Stimulated activated CD4-positive, alpha-beta T cell treated with anti-CD3 and anti-CD28 coated beads, TNF-alpha, amount 100 ng/mL, for 1 hour (primary cell): ENCODE measurements at regions not wholly inside any gene's neighbourhood (a gene's known extent, or its start where the extent isn't known, plus 50 kb on each side); places are given as distances from the start of the nearest gene placed in this dataset.
"Not testable (repeated sequence)": the region's sequence is repeated elsewhere in the genome, so short reads cannot be mapped to it uniquely, and the experiment has no call there.

Experiments
- DNase-seq, 3 donors: peaks; one replicate each; pipeline ENCODE4 v3.0.0-alpha.2; 2020; ENCODE audit warnings: low read depth in 3 of 3, low spot score in 1 of 3

DNA sequence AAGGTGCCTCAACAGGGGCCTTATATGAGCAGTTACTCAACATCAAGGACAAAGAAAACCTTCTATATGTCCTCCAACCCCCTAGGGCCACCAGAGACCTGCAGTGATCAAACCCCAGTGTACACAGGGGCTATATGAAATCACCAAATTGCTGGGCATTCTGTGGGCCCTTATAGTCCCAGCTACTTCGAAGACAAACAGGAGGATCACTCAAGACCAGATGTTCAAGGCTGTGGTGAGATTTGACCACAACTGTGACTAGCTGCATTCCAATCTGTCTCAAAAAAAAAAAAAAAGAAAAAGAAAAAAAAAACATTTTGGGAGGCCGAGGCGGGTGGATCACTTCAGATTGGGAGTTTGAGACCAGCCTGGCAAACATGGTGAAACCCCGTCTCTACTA lies 51.0 kb upstream of the PRB2 start:
- DNase-seq, result no peak

DNA sequence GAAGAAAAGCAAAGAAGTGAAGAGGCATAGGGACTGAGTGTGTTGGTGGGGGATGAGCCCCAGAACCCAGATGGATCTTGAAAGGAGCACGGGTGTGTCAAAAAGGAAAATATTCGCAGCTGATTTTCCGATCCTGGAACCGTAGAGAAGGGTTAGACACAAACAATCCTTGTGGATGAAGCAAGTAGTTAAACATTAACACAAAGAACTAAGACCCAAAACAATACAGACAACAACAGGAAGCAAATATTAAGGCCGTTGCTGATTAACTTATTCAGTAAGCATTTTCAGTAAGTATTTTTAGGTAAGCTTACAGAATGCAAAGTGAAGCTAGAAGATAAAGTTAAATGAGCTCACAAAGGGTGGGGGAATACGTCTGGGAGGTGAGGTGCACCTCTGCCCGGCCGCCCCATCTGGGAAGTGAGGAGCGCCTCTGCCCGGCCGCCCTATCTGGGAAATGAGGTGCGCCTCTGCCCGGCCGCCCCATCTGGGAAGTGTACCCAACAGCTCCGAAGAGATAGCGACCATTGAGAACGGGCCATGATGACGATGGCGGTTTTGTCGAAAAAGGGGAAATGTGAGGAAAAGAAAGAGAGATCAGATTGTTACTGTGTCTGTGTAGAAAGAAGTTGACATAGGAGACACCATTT lies 62.8 kb upstream of the PRB2 start:
- DNase-seq, result no peak

DNA sequence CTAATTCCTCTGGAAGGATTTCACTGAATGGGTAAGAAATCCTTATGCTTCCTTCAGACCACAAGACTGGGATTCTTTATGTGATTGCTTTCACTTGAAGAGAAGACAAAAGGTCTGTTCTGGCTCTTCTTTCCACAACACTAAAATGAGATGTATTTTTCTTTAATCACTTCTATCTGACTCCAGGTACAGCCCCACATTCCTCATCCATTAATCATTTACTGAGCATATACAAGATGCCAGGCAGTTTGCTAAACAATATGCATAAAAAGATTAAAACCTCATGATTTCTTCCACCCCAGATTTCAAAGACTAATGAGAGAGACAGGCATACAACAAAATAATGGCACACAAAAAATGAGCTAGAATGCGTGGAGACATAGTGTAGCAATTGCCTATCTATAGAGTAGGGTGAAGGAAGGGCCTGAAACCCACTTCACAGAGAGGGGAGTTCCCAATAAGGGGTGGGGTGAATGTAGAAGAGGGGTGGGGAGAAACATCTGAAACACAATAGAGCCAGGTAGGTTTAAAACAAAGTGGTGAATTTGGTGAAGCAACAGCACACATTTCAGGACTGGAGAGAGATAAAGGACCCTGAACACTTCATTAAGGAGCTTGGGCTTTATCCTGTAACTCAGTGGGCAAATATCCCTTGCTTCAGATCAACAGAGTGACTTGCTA lies 65.1 kb upstream of the PRB2 start:
- DNase-seq, result no peak

DNA sequence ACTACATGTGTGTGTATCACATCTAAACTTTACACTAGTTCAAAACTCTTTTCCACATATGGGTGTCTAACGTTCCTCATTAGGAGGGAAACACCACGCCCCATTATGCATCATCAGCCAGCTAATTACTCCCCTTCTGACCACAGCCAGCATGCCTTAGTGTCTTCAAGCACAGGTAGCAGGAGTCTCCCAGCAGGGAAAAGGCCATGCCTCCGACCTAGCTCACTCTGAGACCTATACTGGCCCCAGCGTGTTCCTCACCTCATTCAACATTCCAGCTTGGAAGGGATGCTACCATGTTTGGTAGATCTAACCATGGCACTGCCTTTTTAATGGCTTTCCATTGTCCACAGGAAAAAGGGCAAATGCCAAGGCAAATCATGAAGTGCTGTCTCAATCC lies 66.1 kb upstream of the PRB2 start:
- DNase-seq, result no peak

DNA sequence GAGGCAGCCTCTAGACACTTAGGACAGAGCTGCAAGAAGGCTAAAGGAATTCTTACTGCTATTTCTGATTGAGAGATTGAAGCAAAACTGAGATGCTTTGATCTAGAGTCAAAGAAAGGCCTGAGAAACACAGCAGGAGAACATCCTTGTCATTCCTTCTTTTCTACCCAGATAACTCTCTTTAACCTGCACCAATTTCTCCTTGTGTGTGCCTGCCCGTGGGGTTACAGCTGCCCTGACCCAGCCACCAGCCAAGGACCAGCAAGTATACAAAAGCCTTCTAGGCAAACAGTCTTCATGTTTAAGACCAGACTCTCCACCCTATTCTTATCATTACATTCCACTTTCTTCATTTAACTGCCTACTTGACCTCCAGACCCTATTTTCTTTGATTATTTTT lies 81.7 kb upstream of the PRB2 start:
- no peak for DNase-seq

DNA sequence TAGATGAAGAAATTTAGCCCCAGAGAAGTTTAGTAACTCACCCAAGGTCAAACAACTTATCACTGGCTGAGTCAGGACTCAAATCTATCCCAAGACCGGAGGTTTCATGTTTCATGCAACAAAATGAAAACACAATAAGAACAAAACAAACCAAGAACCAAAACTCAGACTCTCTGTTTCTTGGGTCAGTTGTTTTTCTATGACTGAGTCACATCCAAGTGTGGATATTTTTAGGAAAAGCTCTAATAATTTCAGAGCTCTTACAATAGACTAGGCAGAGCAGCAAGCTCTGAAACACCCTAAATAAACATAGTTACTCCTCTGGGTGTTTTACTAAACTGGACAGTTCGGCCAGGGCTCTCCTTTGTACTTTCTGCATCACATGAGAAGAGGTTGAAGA lies 87.6 kb upstream of the PRB2 start:
- DNase-seq, result no peak

DNA sequence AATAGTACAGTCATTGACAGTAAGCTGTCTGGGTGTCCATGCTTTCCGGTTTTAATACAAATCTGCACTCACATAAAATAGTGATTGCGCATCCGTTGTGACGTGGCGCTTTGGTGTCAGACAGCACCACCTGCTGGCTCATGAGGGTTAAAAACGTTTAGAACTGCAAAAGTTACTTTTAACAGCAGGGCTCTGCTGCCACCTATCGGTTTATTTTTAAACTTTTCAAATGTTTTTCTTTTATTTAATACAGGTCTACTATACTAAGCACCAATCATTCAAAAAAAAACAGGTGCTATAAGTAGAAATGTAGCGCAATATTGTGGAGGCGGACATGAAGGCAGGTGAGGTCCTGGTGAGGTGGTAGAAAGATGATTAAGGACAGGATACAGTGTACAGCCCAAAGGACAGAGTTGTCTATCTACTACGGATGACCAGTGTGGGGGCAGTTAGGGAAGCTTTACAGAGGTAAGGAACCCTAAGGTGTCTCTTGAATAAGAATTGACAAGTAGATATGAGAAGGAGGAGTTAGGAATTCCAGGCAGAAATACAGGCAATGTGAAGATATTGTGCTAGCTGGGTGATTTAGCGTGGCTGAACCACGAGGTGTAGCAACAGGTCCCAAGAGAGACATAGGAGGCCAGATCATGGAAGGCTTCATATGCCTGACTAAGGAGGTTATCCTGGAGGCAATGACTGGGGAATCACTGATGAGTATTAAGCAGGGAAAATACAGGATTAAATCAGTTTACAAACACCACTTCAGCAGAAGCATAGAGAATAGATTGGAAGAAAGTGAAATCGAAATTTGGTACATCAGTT lies 91.5 kb upstream of the PRB2 start:
- DNase-seq, result peak; percentile 44 to 57 (median 55)

DNA sequence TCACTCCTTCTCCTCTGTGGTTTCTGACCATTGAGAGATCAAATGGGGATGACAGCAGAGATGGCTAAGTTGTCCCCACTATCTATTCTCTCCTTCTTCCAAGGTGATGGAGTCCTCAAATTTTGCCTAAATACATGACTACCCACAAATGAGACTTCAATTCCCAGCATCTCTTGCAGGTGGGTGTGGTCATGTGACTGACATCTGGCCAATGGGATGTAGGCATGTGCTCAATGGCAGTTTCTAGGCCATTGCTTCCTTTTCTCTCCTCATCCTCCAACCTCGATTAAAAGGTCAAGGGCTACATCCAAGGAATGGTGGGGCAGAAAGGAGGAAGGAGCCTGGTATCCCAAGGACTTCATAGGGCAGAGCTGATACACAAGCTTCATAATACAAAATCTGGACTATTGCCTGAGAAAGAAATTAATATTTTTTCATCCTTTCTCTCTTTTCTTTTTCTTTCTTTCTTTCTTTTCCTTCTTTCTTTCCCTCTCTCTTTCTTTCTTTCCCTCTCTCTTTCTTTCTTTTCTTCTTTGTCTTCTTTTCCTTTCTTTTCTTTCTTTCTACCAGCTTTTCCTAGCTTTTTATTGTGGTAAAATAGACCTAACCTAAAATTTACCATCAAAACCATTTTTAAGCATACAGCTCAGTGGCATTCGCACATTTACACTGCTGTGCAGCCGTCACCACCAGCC lies 100.9 kb upstream of the PRB2 start:
- DNase-seq, result no peak

DNA sequence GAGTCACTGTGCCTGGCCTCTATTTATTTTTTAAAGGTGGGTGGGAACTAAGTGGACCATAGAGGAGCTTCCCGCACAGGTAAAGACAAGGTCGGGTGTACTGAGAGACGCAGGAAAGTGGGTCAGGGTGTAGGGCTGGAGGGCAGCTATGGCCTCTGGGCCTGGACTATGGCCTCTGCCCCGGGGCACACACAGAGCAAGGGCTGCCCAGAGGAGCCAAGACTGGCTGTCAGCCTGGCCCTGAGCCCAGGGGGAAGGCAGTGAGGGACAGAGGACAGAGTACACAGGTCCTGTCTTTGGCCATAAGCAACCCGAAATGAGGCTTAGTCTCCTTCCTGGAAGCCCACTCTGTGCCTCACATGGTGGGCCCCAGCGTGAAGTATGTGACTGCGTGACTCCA lies 102.1 kb upstream of the PRB2 start:
- no peak for DNase-seq

DNA sequence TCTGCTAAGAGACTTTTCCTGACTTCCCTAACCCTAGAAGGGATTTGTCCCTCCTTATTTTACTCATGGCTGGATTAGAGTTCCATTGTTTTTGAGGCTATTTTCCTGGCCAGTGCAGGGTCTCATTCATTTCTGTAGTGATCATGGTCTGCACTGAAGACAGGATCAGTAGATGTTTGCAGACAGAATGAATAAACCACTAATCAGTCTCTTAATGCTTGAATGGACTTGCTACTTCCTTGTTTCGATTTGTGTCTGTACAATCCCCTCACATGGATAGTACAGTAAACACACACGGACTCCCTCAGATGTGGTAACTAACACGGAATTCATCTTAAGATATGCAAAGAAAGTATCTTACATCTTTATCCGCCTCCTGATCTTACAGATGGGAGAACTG lies 102.6 kb upstream of the PRB2 start:
- no peak for DNase-seq

DNA sequence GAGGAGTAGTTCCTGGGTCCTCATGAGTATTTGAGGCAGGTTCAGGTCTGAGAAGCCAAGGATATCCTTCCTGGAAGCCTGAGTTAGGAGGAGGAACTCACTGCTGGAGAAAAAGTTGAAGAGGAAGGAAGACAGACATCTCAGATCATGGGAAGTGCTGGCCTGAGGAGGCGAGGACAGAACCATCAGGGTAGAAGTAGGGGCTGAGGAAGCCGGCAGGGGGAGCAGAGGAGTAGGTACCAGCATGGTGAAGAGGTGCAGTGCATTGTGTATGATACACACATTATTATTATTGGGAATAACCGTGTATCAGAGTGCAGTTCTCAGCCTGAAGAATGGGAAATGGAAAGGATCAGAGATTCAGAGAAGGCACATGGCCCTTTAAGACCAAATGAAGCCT lies 103.2 kb upstream of the PRB2 start:
- DNase-seq, result not testable (repeated sequence)

DNA sequence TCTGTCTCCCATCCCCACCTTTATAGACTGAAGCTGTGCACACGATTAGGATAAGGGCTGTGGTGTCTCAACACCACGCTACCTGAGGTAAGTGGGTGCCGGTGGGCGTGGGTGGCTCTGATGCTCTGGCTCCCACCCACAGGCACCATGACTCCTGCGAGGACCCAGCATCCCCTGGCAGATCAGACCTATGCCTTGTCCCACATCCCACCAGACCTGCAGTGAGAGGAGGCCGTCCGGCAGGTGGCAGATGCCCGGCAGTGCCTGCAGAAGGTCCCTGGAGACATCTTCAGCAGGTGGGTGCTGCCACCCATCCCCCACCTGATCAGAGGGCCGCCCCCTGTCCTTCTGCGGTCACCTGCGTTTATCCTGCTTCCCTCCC lies 104.4 kb upstream of the PRB2 start:
- no peak for DNase-seq

DNA sequence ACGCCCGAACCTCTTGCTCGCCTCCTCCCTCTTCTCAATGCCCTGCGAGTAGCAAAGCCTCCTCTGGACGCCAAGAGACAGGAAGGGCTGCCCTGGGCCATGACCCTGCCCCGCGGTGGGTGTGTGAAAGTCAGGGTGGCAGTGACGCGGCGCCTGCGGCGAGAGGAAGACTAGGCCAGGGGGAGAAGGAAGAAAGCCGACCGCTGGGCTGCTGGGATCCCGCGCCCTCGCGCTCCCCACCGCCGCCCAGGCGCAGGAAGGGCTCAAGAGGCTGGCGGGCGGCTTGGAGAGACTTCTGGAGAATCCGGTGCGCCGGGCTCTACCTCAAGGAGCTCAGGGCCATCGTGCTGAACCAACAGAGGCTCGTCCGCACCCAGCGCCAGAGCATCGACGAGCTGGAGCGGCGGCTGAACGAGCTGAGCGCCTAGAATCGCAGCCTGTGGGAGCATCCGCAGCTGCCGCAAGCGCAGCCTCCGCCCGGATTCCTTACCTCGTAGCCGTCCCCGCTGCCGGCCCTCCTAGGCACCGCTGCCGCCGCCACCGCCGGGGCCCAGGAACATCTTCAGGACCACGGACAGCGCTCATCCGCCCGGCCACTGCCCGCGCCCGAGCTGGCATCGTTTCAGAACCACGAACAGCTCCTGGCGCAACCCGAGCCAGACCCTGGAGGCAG lies 105.0 kb upstream of the PRB2 start:
- peak; percentile 26 to 65 (median 34) for DNase-seq

DNA sequence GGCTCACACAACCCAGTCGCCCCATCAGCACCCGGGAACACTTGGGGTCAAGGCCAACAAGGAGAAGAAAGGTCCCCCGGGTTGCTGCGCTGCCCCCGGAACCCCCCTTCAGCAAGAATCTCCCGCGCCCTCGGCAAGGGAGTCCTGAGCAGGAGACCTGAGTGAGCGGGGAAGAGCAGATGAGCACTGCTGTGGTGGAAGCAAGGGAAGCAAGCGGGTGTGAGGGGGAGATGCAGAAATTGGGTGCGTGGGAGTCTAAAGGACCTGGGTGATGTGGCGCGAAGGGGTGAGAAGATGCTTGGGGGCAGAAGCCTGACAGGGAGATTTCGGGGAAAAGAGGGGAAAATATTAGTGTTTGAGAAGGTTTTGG lies 105.5 kb upstream of the PRB2 start:
- DNase-seq, result no peak

DNA sequence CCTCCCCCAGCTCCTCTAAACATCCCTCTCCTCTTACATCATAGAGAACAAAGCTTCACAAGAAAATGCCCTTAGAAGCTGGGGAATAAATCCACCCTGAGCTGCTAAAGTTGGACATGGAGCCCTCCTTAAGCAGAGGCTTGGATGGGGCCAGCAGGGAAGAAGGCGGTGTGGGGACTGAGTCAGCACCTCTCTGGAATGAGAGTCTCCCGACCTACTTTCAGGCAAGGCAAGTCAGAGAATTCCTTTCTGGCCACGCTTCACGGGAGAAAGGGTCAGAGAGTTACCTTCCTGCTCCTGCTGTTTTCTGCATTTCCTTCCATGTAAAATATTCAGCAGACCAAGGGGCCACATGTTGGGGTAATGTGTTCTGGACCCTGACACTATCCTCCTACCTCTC lies 113.3 kb upstream of the PRB2 start:
- no peak for DNase-seq

DNA sequence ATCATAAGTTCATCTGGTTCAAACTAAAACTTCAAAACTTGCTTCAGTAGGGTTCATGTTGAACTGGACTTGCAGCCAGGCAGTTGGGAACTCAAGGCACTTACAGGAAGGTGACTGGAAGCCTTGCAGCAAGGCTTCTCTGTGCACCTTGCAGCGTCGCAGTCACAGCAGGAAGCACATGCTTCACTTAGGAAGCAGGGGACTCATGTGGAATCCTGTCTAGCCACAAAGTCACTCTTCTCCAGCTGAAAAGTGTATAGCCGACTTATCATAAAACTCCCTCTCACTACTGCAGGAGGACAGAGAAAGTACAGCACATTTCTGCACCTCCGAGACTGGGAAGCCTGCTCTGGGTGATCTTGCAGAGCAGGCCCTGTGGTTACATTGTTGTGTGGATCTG lies 114.0 kb upstream of the PRB2 start:
- DNase-seq, result no peak

DNA sequence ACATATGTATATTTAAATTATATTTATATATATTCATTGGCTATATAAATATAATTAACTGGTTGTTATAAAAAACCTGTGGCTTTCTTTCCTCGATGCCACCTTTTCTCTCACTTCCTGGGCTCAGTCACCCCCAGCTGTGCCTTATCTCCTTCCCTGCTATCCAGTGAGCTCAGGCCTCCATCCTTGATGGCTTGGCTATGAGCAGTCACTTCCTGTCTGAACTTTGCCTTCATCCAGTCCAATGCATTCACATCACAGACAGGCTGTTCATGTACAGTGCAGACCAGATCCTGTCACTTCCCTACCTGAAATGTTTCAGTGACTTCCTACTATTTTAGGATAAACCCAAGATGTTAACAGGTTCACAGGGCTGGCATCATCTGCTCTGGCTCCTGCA lies 115.3 kb upstream of the PRB2 start:
- no peak for DNase-seq

DNA sequence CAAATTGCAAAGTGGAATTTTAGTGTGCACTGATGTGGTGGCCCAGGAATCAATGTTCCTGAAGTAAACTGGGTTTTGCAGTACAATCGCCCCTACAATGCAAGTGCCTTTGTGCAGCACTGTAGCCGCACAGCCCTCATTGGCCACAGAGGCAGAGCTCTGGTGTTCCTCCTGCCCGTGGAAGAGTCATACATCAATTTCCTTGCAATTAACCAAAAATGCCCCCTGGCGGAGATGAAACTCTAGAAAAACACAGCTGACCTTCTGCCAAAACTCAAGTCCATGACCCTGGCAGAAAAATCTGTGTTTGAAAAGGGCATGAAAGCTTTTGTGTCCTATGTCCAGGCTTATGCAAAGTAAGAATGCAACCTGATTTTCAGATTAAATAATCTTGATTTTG lies 117.9 kb upstream of the PRB2 start:
- DNase-seq, result no peak

DNA sequence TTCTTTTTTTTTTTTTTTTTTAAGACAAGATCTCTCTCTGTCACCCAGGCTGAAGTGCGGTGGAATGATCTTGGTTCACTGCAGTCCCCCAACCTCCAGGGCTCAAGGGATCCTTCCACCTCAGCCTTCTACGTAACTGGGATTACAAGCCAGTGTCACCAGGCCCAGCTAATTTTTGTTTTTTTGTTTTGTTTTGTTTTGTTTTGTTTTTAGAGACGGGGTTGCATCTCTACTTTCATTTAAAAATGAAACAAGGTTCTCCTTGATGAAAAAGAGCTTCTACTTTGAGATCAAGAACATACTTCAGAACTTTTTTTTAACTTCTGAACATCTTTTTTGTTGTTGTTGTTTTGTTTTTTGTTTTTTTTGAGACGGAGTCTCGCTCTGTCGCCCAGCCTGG lies 121.7 kb upstream of the PRB2 start:
- DNase-seq, result no peak

DNA sequence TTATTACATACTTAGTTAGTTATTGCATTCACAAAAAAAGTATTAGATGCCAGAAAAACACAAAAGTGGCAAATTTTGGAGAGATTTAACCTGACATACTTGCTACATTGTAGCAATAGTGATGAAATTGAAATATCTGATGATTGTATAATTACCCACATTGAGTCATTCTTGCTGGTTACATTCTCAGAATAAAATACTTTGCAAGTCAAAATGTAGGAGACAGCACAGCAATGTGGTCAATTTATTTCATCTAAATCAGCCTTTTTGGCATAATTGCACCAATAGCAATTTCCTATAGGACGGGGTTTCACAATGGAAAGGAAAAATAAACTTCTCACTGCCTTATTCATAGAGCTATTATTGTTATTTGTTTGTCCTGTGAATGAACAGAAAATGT lies 125.0 kb upstream of the ETV6 start:
- DNase-seq, result no peak

DNA sequence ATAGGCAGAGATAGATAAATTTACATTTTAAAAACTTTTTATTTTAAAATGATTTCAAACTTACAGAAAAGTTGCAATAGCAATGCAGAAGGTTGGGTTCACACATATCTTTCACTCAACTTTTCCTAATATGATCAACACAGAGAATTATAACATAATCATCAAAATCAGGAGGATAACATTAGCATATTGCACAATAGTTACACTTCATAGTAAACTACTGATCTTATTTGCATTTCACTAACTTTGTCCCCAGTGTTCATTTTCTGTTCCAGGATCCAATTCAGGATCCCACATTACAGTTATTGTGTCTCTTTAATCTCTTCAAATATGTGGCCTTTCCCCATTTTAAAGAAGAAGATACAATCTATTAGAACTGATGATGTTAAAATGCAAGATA lies 115.4 kb upstream of the ETV6 start:
- DNase-seq, result no peak
